HUES64 (cell line): ENCODE measurements at regions not wholly inside any gene's neighbourhood (a gene's known extent, or its start where the extent isn't known, plus 50 kb on each side); places are given as distances from the start of the nearest gene placed in this dataset.
"Not testable (repeated sequence)": the region's sequence is repeated elsewhere in the genome, so short reads cannot be mapped to it uniquely, and the experiment has no call there.

Source experiments
- H3K27ac ChIP-seq: 2 replicates; pipeline ENCODE4 v1.7.0; 2013; ENCODE audit warnings: low read depth, low read length, inconsistent platforms
- H3K27me3 ChIP-seq: 2 replicates; pipeline ENCODE4 v1.6.1; 2013; ENCODE audit warnings: mild to moderate bottlenecking, low read length; ENCODE audit not compliant: insufficient read depth
- H3K36me3 ChIP-seq: 2 replicates; pipeline ENCODE4 v1.6.1; 2013; ENCODE audit warnings: mild to moderate bottlenecking, low read length; ENCODE audit not compliant: insufficient read depth
- H3K4me1 ChIP-seq: 2 replicates; pipeline ENCODE4 v1.6.1; 2013; ENCODE audit warnings: mild to moderate bottlenecking, low read length, moderate library complexity; ENCODE audit not compliant: insufficient read depth
- H3K4me3 ChIP-seq: 2 replicates; pipeline ENCODE4 v1.5.1; 2013; ENCODE audit warnings: mild to moderate bottlenecking, low read length, moderate library complexity
- H3K9ac ChIP-seq: 2 replicates; pipeline ENCODE4 v1.6.1; 2013; ENCODE audit warnings: mild to moderate bottlenecking, low read depth, low read length
- H3K9me3 ChIP-seq: 2 replicates; pipeline ENCODE4 v1.6.1; 2013; ENCODE audit warnings: low read depth, low read length; ENCODE audit not compliant: insufficient read depth
- WGBS: fragments of 150-250, 120-280 bp; methylation state at CpG from one replicate; pipeline ENCODE4 v1.1.7; 2013; ENCODE audit warnings: missing lambda C conversion rate; 5-methylcytosine and 5-hydroxymethylcytosine counted together

- Histone ChIP-seq H3K9me3 (no peaks in the 10 kb centered on the region), H3K4me1 (no peaks in the 10 kb centered on the region), H3K27ac (no peak overlapping the region), H3K27me3 (no peaks in the 10 kb centered on the region), H3K36me3 (no peaks in the 10 kb centered on the region), H3K4me3 (no peak overlapping the region), H3K9ac (no peak overlapping the region)
Measured at GRCh38 chr12:87405918-87406317, 623.3 kb downstream of the C12orf50 start.

- H3K27me3 ChIP-seq, H3K9ac ChIP-seq, H3K36me3 ChIP-seq, H3K4me3 ChIP-seq, H3K27ac ChIP-seq, H3K4me1 ChIP-seq: not testable (repeated sequence)
- 91% methylated on average over 4 of the region's 4 CpGs for WGBS
- peaks cover 26% of the 10 kb centered on the region for H3K9me3 ChIP-seq
Measured at GRCh38 chr12:87394168-87394567, 635.0 kb downstream of the C12orf50 start.

GRCh38 chr12:87388376-87388775 lies 640.8 kb downstream of the C12orf50 start:
- H3K4me3 ChIP-seq = no peak overlapping the region
- H3K9ac ChIP-seq = no peak overlapping the region
- no peaks in the 10 kb centered on the region for H3K36me3 ChIP-seq
- peaks cover 9% of the 10 kb centered on the region for H3K4me1 ChIP-seq
- H3K27ac ChIP-seq = no peak overlapping the region
- H3K9me3 ChIP-seq = peaks cover 15% of the 10 kb centered on the region
- WGBS = 94% methylated on average over 2 of the region's 3 CpGs
- no peaks in the 10 kb centered on the region for H3K27me3 ChIP-seq

GRCh38 chr12:87385322-87385721 lies 643.9 kb downstream of the C12orf50 start:
- Histone ChIP-seq H3K4me3 (no peak overlapping the region), H3K36me3 (no peaks in the 10 kb centered on the region), H3K4me1 (peaks cover 9% of the 10 kb centered on the region), H3K9me3 (no peaks in the 10 kb centered on the region), H3K27me3 (no peaks in the 10 kb centered on the region), H3K27ac (no peak overlapping the region), H3K9ac (no peak overlapping the region)

GRCh38 chr12:87384226-87384625 lies 645.0 kb downstream of the C12orf50 start:
- 99% methylated on average over 3 of the region's 3 CpGs for WGBS
- no peak overlapping the region for H3K4me3 ChIP-seq
- H3K27ac ChIP-seq = no peak overlapping the region
- H3K9me3 ChIP-seq = no peaks in the 10 kb centered on the region
- peaks cover 9% of the 10 kb centered on the region for H3K4me1 ChIP-seq
- no peaks in the 10 kb centered on the region for H3K36me3 ChIP-seq
- no peak overlapping the region for H3K9ac ChIP-seq
- H3K27me3 ChIP-seq = no peaks in the 10 kb centered on the region

- H3K36me3 ChIP-seq = no peaks in the 10 kb centered on the region
- peaks cover 9% of the 10 kb centered on the region for H3K4me1 ChIP-seq
- H3K27ac ChIP-seq = no peak overlapping the region
- H3K9ac ChIP-seq = no peak overlapping the region
- H3K4me3 ChIP-seq = no peak overlapping the region
- H3K27me3 ChIP-seq = no peaks in the 10 kb centered on the region
- H3K9me3 ChIP-seq = no peaks in the 10 kb centered on the region
Measured at GRCh38 chr12:87383680-87384079, 645.5 kb downstream of the C12orf50 start.

GRCh38 chr12:87382959-87383566 lies 646.1 kb downstream of the C12orf50 start:
- no peak overlapping the region for H3K9ac ChIP-seq
- no peak overlapping the region for H3K4me3 ChIP-seq
- WGBS = 87% methylated on average over 2 of the region's 2 CpGs
- no peaks in the 10 kb centered on the region for H3K36me3 ChIP-seq
- H3K4me1 ChIP-seq = peaks cover 9% of the 10 kb centered on the region
- no peak overlapping the region for H3K27ac ChIP-seq
- no peaks in the 10 kb centered on the region for H3K9me3 ChIP-seq
- H3K27me3 ChIP-seq = no peaks in the 10 kb centered on the region

- peaks cover 9% of the 10 kb centered on the region for H3K4me1 ChIP-seq
- WGBS = no CpG with 5 or more reads among the region's 2 CpGs
- no peaks in the 10 kb centered on the region for H3K27me3 ChIP-seq
- no peak overlapping the region for H3K27ac ChIP-seq
- H3K9ac ChIP-seq = no peak overlapping the region
- H3K36me3 ChIP-seq = no peaks in the 10 kb centered on the region
- H3K4me3 ChIP-seq = no peak overlapping the region
- H3K9me3 ChIP-seq = no peaks in the 10 kb centered on the region
Measured at GRCh38 chr12:87382436-87382835, 646.8 kb downstream of the C12orf50 start.

- 100% methylated on average over 1 of the region's 1 CpG for WGBS
- no peak overlapping the region for H3K27ac ChIP-seq
- no peaks in the 10 kb centered on the region for H3K27me3 ChIP-seq
- peaks cover 9% of the 10 kb centered on the region for H3K4me1 ChIP-seq
- no peaks in the 10 kb centered on the region for H3K36me3 ChIP-seq
- H3K4me3 ChIP-seq = no peak overlapping the region
- no peaks in the 10 kb centered on the region for H3K9me3 ChIP-seq
- no peak overlapping the region for H3K9ac ChIP-seq
Measured at GRCh38 chr12:87381742-87382141, 647.5 kb downstream of the C12orf50 start.

GRCh38 chr12:87378526-87378925 lies 650.7 kb downstream of the C12orf50 start:
- no peaks in the 10 kb centered on the region for H3K27me3 ChIP-seq
- no peaks in the 10 kb centered on the region for H3K4me1 ChIP-seq
- no CpG with 5 or more reads among the region's 2 CpGs for WGBS
- no peak overlapping the region for H3K9ac ChIP-seq
- H3K27ac ChIP-seq = no peak overlapping the region
- no peak overlapping the region for H3K4me3 ChIP-seq
- H3K9me3 ChIP-seq = peaks cover 13% of the 10 kb centered on the region; the same call in 1 of the 2 replicates
- H3K36me3 ChIP-seq = no peaks in the 10 kb centered on the region

GRCh38 chr12:87376722-87377121 lies 652.5 kb downstream of the C12orf50 start:
- H3K9me3 ChIP-seq = peaks cover 13% of the 10 kb centered on the region; the same call in 1 of the 2 replicates
- H3K9ac ChIP-seq = no peak overlapping the region
- no peaks in the 10 kb centered on the region for H3K27me3 ChIP-seq
- H3K36me3 ChIP-seq = no peaks in the 10 kb centered on the region
- no peak overlapping the region for H3K27ac ChIP-seq
- H3K4me1 ChIP-seq = no peaks in the 10 kb centered on the region
- no peak overlapping the region for H3K4me3 ChIP-seq
- 100% methylated on average over 1 of the region's 2 CpGs for WGBS

- Histone ChIP-seq H3K36me3 (no peaks in the 10 kb centered on the region), H3K9me3 (no peaks in the 10 kb centered on the region), H3K27me3 (no peaks in the 10 kb centered on the region), H3K4me1 (no peaks in the 10 kb centered on the region), H3K9ac (no peak overlapping the region), H3K27ac (no peak overlapping the region), H3K4me3 (no peak overlapping the region)
- 90% methylated on average over 1 of the region's 2 CpGs for WGBS
Measured at GRCh38 chr12:87369161-87369560, 660.0 kb downstream of the C12orf50 start.
